Stimulated activated naive CD4-positive, alpha-beta T cell treated with Interleukin-2 at 50 U/mL for 16 hours (primary cell): ENCODE measurements at regions not wholly inside any gene's neighbourhood (a gene's known extent, or its start where the extent isn't known, plus 50 kb on each side); places are given as distances from the start of the nearest gene placed in this dataset.

Experiments used
- DNase-seq: peaks from one replicate; lab custom pipeline; 2025; lab: John Stamatoyannopoulos, UW

- no peak for DNase-seq
Measured at GRCh38 chr4:117941611-117942010, 92.7 kb upstream of the NDST3 start.

GRCh38 chr4:117949621-117950020, 84.7 kb upstream of the NDST3 start:
- no peak for DNase-seq

GRCh38 chr4:117957571-117957970, 76.7 kb upstream of the NDST3 start:
- no peak for DNase-seq

- no peak for DNase-seq
Measured at GRCh38 chr4:117965622-117966021, 68.7 kb upstream of the NDST3 start.

GRCh38 chr4:117968606-117969005, 65.7 kb upstream of the NDST3 start:
- DNase-seq: no peak

- DNase-seq: no peak
Measured at GRCh38 chr4:117971403-117971802, 62.9 kb upstream of the NDST3 start.

- DNase-seq: no peak
Measured at GRCh38 chr4:117983541-117984365, 50.5 kb upstream of the NDST3 start.

- no peak for DNase-seq
Measured at GRCh38 chr4:117984366-117984680, 50.0 kb upstream of the NDST3 start.
